SK-N-SH treated with all-trans-retinoic acid at 6 μM for 48 hours (cell line): ENCODE measurements at regions not wholly inside any gene's neighbourhood (a gene's known extent, or its start where the extent isn't known, plus 50 kb on each side); places are given as distances from the start of the nearest gene placed in this dataset.

Experiments
- PATZ1 ChIP-seq: fragments of 250-450 bp; sonication (Bioruptor Pico); IDR thresholded peaks from 2 replicates; pipeline ENCODE4 v1.8.0; 2020; ENCODE audit warnings: mild to moderate bottlenecking, moderate library complexity, borderline replicate concordance
- RARB ChIP-seq: fragments of 250-450 bp; sonication (Bioruptor Pico); IDR thresholded peaks from 2 replicates; pipeline ENCODE4 v1.8.0; 2021; ENCODE audit warnings: mild to moderate bottlenecking, moderate library complexity
- ZNF8 ChIP-seq: fragments of 450-650 bp; formaldehyde crosslinking; IDR thresholded peaks from 2 replicates; pipeline ENCODE4 v1.5.0; 2020; ENCODE audit warnings: mild to moderate bottlenecking, moderate library complexity

GRCh38 chr1:81237473-81238089, 563.2 kb upstream of the ADGRL2 start:
- no peak for TF ChIP-seq RARB
- no peak for TF ChIP-seq PATZ1 (CRISPR knock-in tag)
- no peak for TF ChIP-seq ZNF8 (CRISPR knock-in tag)
